ENCODE measurements at regions not wholly inside any gene's neighbourhood (a gene's known extent, or its start where the extent isn't known, plus 50 kb on each side); places are given as distances from the start of the nearest gene placed in this dataset.

GRCh38 chr10:90403211-90404000 lies 454.4 kb downstream of the HTR7 start:
- Mint-ChIP-seq H3K27me3 (ENCODE audit: low read depth) (no peaks in the 10 kb centered on the region), H3K36me3 (no peaks in the 10 kb centered on the region), H3K27ac (no peak overlapping the region), H3K9me3 (no peaks in the 10 kb centered on the region), H3K4me1 (peaks cover 12% of the 10 kb centered on the region; the same call in 1 of the 2 replicates), H3K4me3 (no peak overlapping the region)
- ATAC-seq (no peak), DNase-seq (ENCODE audit: low spot score) (no peak)
- CTCF ChIA-PET, result no interaction called here
- TF ChIP-seq ZNF281 (CRISPR knock-in tag; IDR thresholded peaks at IDR 0.05) (no peak), NFE2L1 (CRISPR knock-in tag; IDR thresholded peaks at IDR 0.05) (no peak), JAZF1 (CRISPR knock-in tag; IDR thresholded peaks at IDR 0.05) (no peak), GRHL2 (CRISPR knock-in tag; IDR thresholded peaks at IDR 0.05; ENCODE audit: insufficient replicate concordance, severe bottlenecking) (no peak), ELF4 (CRISPR knock-in tag; IDR thresholded peaks at IDR 0.05; ENCODE audit: low read depth) (no peak), ZNF512 (CRISPR knock-in tag; IDR thresholded peaks at IDR 0.05; ENCODE audit: borderline replicate concordance) (no peak), ESRRA (CRISPR knock-in tag; IDR thresholded peaks at IDR 0.05; ENCODE audit: borderline replicate concordance) (no peak), SP1 (CRISPR knock-in tag; conservative IDR thresholded peaks at IDR 0.05) (no peak), ZNF219 (CRISPR knock-in tag; IDR thresholded peaks at IDR 0.05; ENCODE audit: borderline replicate concordance) (no peak), AR (CRISPR knock-in tag; IDR thresholded peaks at IDR 0.05) (no peak), NR1H2 (CRISPR knock-in tag; IDR thresholded peaks at IDR 0.05) (no peak)
- TF ChIP-seq, protein P1, sequence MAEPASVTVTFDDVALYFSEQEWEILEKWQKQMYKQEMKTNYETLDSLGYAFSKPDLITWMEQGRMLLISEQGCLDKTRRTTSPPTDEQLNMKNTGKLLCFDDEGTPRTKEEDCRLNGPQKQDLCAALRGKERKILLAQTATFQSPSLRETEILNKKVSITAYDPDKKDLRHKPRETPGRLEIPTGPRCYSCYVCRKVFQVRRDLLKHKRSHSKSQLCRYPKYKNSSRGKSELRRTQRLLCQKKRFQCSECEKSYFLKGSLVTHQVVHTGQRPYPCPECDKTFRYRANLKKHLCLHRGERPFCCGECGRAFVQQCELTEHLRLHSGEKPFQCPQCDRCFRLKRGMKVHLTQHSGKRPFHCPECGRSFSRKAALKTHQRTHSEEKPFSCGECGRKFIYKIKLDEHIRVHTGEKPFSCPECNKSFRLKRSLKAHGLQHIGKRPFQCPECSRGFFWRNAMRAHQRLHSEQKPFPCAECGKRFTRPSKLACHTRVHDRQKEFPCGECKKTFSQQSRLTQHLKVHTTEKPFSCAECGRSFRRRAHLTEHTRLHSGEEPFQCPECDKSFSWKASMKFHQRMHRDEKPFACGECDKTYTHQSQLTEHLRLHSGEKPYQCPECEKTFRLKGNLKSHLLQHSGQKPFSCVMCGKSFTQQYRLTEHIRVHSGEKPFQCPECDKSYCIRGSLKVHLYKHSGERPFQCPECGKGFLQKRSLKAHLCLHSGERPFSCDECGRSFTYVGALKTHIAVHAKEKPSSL (CRISPR knock-in tag; conservative IDR thresholded peaks at IDR 0.05), result no peak
- TF ChIP-seq, protein P2, sequence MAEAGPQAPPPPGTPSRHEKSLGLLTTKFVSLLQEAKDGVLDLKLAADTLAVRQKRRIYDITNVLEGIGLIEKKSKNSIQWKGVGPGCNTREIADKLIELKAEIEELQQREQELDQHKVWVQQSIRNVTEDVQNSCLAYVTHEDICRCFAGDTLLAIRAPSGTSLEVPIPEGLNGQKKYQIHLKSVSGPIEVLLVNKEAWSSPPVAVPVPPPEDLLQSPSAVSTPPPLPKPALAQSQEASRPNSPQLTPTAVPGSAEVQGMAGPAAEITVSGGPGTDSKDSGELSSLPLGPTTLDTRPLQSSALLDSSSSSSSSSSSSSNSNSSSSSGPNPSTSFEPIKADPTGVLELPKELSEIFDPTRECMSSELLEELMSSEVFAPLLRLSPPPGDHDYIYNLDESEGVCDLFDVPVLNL (CRISPR knock-in tag; IDR thresholded peaks at IDR 0.05; ENCODE audit: borderline replicate concordance, low read depth), result no peak
- POLR2A ChIA-PET, result no interaction called here

GRCh38 chr10:90407131-90407530 lies 450.7 kb downstream of the HTR7 start:
- no peak for ATAC-seq
- POLR2A ChIA-PET, result no interaction called here
- CTCF ChIA-PET, result no interaction called here
- H3K36me3 Mint-ChIP-seq, result peaks cover 19% of the 10 kb centered on the region
- DNase-seq (ENCODE audit: low spot score), result no peak
- H3K27ac Mint-ChIP-seq, result no peak overlapping the region
- no peaks in the 10 kb centered on the region for H3K27me3 Mint-ChIP-seq (ENCODE audit: low read depth)
- peaks cover 15% of the 10 kb centered on the region for H3K4me1 Mint-ChIP-seq
- no peak overlapping the region for H3K4me3 Mint-ChIP-seq
- peaks cover 26% of the 10 kb centered on the region for H3K9me3 Mint-ChIP-seq
- TF ChIP-seq MYBL2 (CRISPR knock-in tag; IDR thresholded peaks at IDR 0.05) (no peak), NR3C1 (CRISPR knock-in tag; conservative IDR thresholded peaks at IDR 0.05; ENCODE audit: low read depth) (no peak), CREM (CRISPR knock-in tag; IDR thresholded peaks at IDR 0.05) (no peak), ZNF219 (CRISPR knock-in tag; IDR thresholded peaks at IDR 0.05; ENCODE audit: borderline replicate concordance) (no peak)
- TF ChIP-seq, protein P1 (CRISPR knock-in tag; conservative IDR thresholded peaks at IDR 0.05), result no peak
- TF ChIP-seq, protein P3, sequence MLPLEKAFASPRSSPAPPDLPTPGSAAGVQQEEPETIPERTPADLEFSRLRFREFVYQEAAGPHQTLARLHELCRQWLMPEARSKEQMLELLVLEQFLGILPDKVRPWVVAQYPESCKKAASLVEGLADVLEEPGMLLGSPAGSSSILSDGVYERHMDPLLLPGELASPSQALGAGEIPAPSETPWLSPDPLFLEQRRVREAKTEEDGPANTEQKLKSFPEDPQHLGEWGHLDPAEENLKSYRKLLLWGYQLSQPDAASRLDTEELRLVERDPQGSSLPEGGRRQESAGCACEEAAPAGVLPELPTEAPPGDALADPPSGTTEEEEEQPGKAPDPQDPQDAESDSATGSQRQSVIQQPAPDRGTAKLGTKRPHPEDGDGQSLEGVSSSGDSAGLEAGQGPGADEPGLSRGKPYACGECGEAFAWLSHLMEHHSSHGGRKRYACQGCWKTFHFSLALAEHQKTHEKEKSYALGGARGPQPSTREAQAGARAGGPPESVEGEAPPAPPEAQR (CRISPR knock-in tag; IDR thresholded peaks at IDR 0.05), result no peak

All from WTC11 (cell line).